ENCODE measurements at regions not wholly inside any gene's neighbourhood (a gene's known extent, or its start where the extent isn't known, plus 50 kb on each side); places are given as distances from the start of the nearest gene placed in this dataset.

DNA sequence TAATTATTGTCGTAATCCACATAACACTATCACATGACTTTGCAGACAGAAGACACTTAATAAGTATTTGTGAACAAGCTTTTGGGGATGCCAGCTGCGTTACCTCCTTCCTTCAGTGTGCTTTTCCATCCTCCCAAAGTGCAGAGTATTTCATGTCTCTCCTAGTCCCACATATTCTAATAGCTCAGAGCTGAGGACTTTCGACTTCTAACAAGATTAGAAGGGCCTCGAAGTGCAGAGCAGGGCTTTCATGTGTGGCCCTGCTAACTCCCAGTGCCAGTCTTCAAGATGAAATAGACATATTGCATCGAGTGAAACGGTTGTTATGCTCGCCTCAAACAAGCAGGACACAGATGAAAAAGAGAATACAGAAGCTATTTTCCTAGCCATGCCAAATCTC, 125.7 kb upstream of the RNF32 start:
- TF ChIP-seq, protein P1, sequence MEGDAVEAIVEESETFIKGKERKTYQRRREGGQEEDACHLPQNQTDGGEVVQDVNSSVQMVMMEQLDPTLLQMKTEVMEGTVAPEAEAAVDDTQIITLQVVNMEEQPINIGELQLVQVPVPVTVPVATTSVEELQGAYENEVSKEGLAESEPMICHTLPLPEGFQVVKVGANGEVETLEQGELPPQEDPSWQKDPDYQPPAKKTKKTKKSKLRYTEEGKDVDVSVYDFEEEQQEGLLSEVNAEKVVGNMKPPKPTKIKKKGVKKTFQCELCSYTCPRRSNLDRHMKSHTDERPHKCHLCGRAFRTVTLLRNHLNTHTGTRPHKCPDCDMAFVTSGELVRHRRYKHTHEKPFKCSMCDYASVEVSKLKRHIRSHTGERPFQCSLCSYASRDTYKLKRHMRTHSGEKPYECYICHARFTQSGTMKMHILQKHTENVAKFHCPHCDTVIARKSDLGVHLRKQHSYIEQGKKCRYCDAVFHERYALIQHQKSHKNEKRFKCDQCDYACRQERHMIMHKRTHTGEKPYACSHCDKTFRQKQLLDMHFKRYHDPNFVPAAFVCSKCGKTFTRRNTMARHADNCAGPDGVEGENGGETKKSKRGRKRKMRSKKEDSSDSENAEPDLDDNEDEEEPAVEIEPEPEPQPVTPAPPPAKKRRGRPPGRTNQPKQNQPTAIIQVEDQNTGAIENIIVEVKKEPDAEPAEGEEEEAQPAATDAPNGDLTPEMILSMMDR (IDR thresholded peaks at IDR 0.05): no peak
- TF ChIP-seq POLR2A (IDR thresholded peaks at IDR 0.05): no peak

All from ovary (tissue), 3 donors.